Neuronal stem cell (in vitro differentiated cells): ENCODE measurements at regions not wholly inside any gene's neighbourhood (a gene's known extent, or its start where the extent isn't known, plus 50 kb on each side); places are given as distances from the start of the nearest gene placed in this dataset.
"Not testable (repeated sequence)": the region's sequence is repeated elsewhere in the genome, so short reads cannot be mapped to it uniquely, and the experiment has no call there.

Experiments used
- DNase-seq: peaks from one replicate; pipeline ENCODE4 v3.0.0-alpha.2; 2013; ENCODE audit warnings: low spot score
- H2AFZ ChIP-seq: one replicate; pipeline ENCODE4 v1.6.1; 2013; ENCODE audit warnings: mild to moderate bottlenecking, low read length, inconsistent platforms
- H2AK5ac ChIP-seq: 2 replicates; pipeline ENCODE4 v1.6.1; 2013; ENCODE audit warnings: low read depth, mild to moderate bottlenecking, inconsistent platforms, low read length, moderate library complexity, mixed read lengths
- H2BK120ac ChIP-seq: 2 replicates; pipeline ENCODE4 v1.6.1; 2013; ENCODE audit warnings: low read depth, mild to moderate bottlenecking, inconsistent platforms, low read length, moderate library complexity, mixed read lengths
- H2BK12ac ChIP-seq: one replicate; pipeline ENCODE4 v1.6.1; 2013; ENCODE audit warnings: low read length, inconsistent platforms
- H2BK15ac ChIP-seq: 2 replicates; pipeline ENCODE4 v1.6.1; 2013; ENCODE audit warnings: mild to moderate bottlenecking, low read length, inconsistent platforms, mixed read lengths
- H2BK5ac ChIP-seq: one replicate; pipeline ENCODE4 v1.6.1; 2013; ENCODE audit warnings: inconsistent platforms, mild to moderate bottlenecking, low read length, moderate library complexity
- H3K14ac ChIP-seq: one replicate; pipeline ENCODE4 v1.6.1; 2013; ENCODE audit warnings: low read length, inconsistent platforms
- H3K18ac ChIP-seq: 2 replicates; pipeline ENCODE4 v1.6.1; 2013; ENCODE audit warnings: low read length, inconsistent platforms
- H3K23ac ChIP-seq: 2 replicates; pipeline ENCODE4 v1.6.1; 2013; ENCODE audit warnings: low read depth, mild to moderate bottlenecking, mixed read lengths, low read length, inconsistent platforms; ENCODE audit not compliant: poor library complexity
- H3K27ac ChIP-seq: replicated peaks from 3 replicates; pipeline ENCODE4 v1.5.1; 2013; ENCODE audit warnings: low read length, inconsistent platforms
- H3K27me3 ChIP-seq, 3 experiments: 2 replicates each; pipeline ENCODE4 v1.6.1; 2013; ENCODE audit warnings: low read length in 3 of 3, mild to moderate bottlenecking in 2 of 3, inconsistent platforms in 1 of 3, low read depth in 1 of 3, mixed read lengths in 1 of 3, moderate library complexity in 1 of 3; ENCODE audit not compliant: control insufficient read depth in 3 of 3, insufficient read depth in 3 of 3
- H3K36me3 ChIP-seq, 2 donors: replicated peaks in 1 of 2; 2 replicates each; pipeline ENCODE4 v1.6.1; 2013; ENCODE audit warnings: low read length in 2 of 2; ENCODE audit not compliant: control insufficient read depth in 2 of 2, insufficient read depth in 2 of 2
- H3K4ac ChIP-seq: 2 replicates; pipeline ENCODE4 v1.6.1; 2013; ENCODE audit warnings: inconsistent platforms, mild to moderate bottlenecking, low read length, moderate library complexity
- H3K4me1 ChIP-seq, 2 donors: 1 replicate in 1 of 2; 2 replicates in 1 of 2; pipeline ENCODE4 v1.6.1; 2013; ENCODE audit warnings: low read length in 2 of 2, low read depth in 1 of 2; ENCODE audit not compliant: control insufficient read depth in 2 of 2, insufficient read depth in 1 of 2
- H3K4me2 ChIP-seq: one replicate; pipeline ENCODE4 v1.6.1; 2013; ENCODE audit warnings: mild to moderate bottlenecking, low read length, inconsistent platforms; ENCODE audit not compliant: insufficient read depth, poor library complexity, severe bottlenecking
- H3K4me3 ChIP-seq, 2 donors: 2 replicates each; pipeline ENCODE4 v1.5.1; 2013; ENCODE audit warnings: low read length in 2 of 2, mild to moderate bottlenecking in 2 of 2, inconsistent platforms in 1 of 2, moderate library complexity in 1 of 2
- H3K79me1 ChIP-seq: one replicate; pipeline ENCODE4 v1.6.1; 2013; ENCODE audit warnings: low read depth, mild to moderate bottlenecking, inconsistent platforms, low read length, moderate library complexity
- H3K9ac ChIP-seq: one replicate; pipeline ENCODE4 v1.6.1; 2013; ENCODE audit warnings: mild to moderate bottlenecking, low read depth, low read length, inconsistent platforms; ENCODE audit not compliant: poor library complexity
- H3K9me3 ChIP-seq, 2 donors: replicated peaks in 1 of 2; 2 replicates each; pipeline versions ENCODE3 to v1.6.1; 2013; ENCODE audit warnings: low read length in 2 of 2, mild to moderate bottlenecking in 2 of 2, inconsistent platforms in 1 of 2, low read depth in 1 of 2, mixed read lengths in 1 of 2, moderate library complexity in 1 of 2; ENCODE audit not compliant: control insufficient read depth in 2 of 2, insufficient read depth in 1 of 2
- H4K8ac ChIP-seq: one replicate; pipeline ENCODE4 v1.6.1; 2013; ENCODE audit warnings: low read depth, mild to moderate bottlenecking, inconsistent platforms, low read length, moderate library complexity
- H4K91ac ChIP-seq: one replicate; pipeline ENCODE4 v1.6.1; 2013; ENCODE audit warnings: low read length, low read depth, mild to moderate bottlenecking, inconsistent platforms; ENCODE audit not compliant: poor library complexity
- WGBS, 2 donors: extraction: QIAGEN DNeasy Blood & Tissue Kit; methylation state at CpG; one replicate each; pipeline ENCODE4 v1.1.7; 2013; ENCODE audit warnings: missing lambda C conversion rate in 2 of 2, mixed read lengths in 1 of 2; ENCODE audit not compliant: insufficient read length in 2 of 2, insufficient replicate concordance in 1 of 2; ENCODE audit errors: extremely low coverage in 2 of 2; 5-methylcytosine and 5-hydroxymethylcytosine counted together

- H4K8ac ChIP-seq, result no peak overlapping the region
- no peak overlapping the region for H3K27ac ChIP-seq
- H3K9ac ChIP-seq, result no peak overlapping the region
- no peaks in the 10 kb centered on the region for H3K27me3 ChIP-seq
- no peaks in the 10 kb centered on the region for H3K4me1 ChIP-seq
- H3K4me2 ChIP-seq, result no peak overlapping the region
- no peak overlapping the region for H2BK5ac ChIP-seq
- H3K4ac ChIP-seq, result no peak overlapping the region
- H3K14ac ChIP-seq, result no peak overlapping the region
- no peaks in the 10 kb centered on the region for H3K36me3 ChIP-seq
- H3K23ac ChIP-seq, result no peak overlapping the region
- no peak overlapping the region for H4K91ac ChIP-seq
- no peak overlapping the region for H3K4me3 ChIP-seq
- H2BK12ac ChIP-seq, result no peak overlapping the region
- H3K79me1 ChIP-seq, result no peaks in the 10 kb centered on the region
- no peak for DNase-seq
- no peak overlapping the region for H2BK120ac ChIP-seq
- no peaks in the 10 kb centered on the region for H3K9me3 ChIP-seq
- H2AFZ ChIP-seq, result no peak overlapping the region
- no peak overlapping the region for H2BK15ac ChIP-seq
- no peak overlapping the region for H2AK5ac ChIP-seq
- H3K18ac ChIP-seq, result no peak overlapping the region
These were observed 146.8 kb downstream of the TFAP2B start for GRCh38 chr6:50965495-50965894.

DNA sequence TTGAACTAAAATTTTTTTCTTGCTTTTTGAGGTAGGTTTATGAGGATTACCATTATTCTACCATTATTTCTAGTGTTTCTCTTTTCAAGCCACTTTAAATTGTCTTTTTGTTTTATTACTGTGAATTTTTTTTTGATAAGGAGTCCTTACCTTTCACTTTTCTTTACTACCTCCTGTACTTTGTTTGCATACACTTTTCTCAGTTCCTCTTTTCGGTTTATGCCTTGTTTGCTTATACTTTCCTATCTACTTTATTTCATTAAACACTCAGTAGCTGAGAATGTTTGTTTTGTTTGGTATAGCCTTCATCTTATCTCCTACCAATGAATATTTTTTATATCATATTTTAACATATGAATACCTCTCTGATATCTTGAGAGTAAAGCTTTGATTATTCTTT is 147.9 kb downstream of the TFAP2B start:
- no peaks in the 10 kb centered on the region for H3K4me1 ChIP-seq
- H4K8ac ChIP-seq, result no peak overlapping the region
- H3K23ac ChIP-seq, result no peak overlapping the region
- no peaks in the 10 kb centered on the region for H3K27me3 ChIP-seq
- H3K18ac ChIP-seq, result no peak overlapping the region
- H2BK120ac ChIP-seq, result no peak overlapping the region
- H2AFZ ChIP-seq, result no peak overlapping the region
- WGBS, 2 donors, result no CpG with 5 or more reads among the region's 1 CpG
- H2BK15ac ChIP-seq, result no peak overlapping the region
- H3K4me2 ChIP-seq, result no peak overlapping the region
- H4K91ac ChIP-seq, result no peak overlapping the region
- H2BK12ac ChIP-seq, result no peak overlapping the region
- H3K79me1 ChIP-seq, result no peaks in the 10 kb centered on the region
- H2AK5ac ChIP-seq, result no peak overlapping the region
- no peak overlapping the region for H3K4me3 ChIP-seq
- no peak overlapping the region for H3K4ac ChIP-seq
- no peak overlapping the region for H3K9ac ChIP-seq
- H2BK5ac ChIP-seq, result no peak overlapping the region
- DNase-seq, result no peak
- H3K9me3 ChIP-seq, result no peaks in the 10 kb centered on the region
- H3K14ac ChIP-seq, result no peak overlapping the region
- H3K27ac ChIP-seq, result no peak overlapping the region
- H3K36me3 ChIP-seq, result no peaks in the 10 kb centered on the region

GRCh38 chr6:50966986-50967385 is 148.3 kb downstream of the TFAP2B start:
- no peaks in the 10 kb centered on the region for H3K4me1 ChIP-seq
- no peak overlapping the region for H2AK5ac ChIP-seq
- H2BK120ac ChIP-seq, result no peak overlapping the region
- H3K18ac ChIP-seq, result no peak overlapping the region
- H3K79me1 ChIP-seq, result no peaks in the 10 kb centered on the region
- no peak overlapping the region for H2BK12ac ChIP-seq
- no peak overlapping the region for H3K4me3 ChIP-seq
- H3K23ac ChIP-seq, result no peak overlapping the region
- H3K36me3 ChIP-seq, result no peaks in the 10 kb centered on the region
- H3K14ac ChIP-seq, result no peak overlapping the region
- H3K27me3 ChIP-seq, result no peaks in the 10 kb centered on the region
- H3K4me2 ChIP-seq, result no peak overlapping the region
- no peak overlapping the region for H2AFZ ChIP-seq
- H3K4ac ChIP-seq, result no peak overlapping the region
- H3K9ac ChIP-seq, result no peak overlapping the region
- no peak overlapping the region for H4K91ac ChIP-seq
- DNase-seq, result no peak
- no peaks in the 10 kb centered on the region for H3K9me3 ChIP-seq
- no peak overlapping the region for H2BK15ac ChIP-seq
- no peak overlapping the region for H2BK5ac ChIP-seq
- H3K27ac ChIP-seq, result no peak overlapping the region
- no peak overlapping the region for H4K8ac ChIP-seq

DNA sequence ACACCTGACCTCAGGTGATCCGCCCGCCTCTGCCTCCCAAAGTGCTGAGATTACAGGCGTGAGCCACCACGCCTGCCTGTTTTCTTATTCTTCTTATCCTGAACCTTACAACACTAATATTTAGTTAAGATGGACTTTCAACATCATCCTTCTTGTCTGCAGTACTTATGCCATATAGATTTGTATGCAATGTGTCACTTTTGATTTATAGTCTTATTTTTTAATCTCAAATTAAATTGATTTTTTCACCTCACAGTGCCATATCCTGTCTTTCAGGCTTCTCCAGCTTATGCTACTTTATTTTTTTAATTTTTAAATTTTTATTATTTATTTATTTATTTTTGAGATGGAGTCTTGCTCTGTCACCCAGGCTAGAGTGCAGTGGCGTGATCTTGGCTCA is 149.6 kb downstream of the TFAP2B start:
- H3K4ac ChIP-seq, H2AK5ac ChIP-seq, H3K18ac ChIP-seq, H3K4me1 ChIP-seq, H3K36me3 ChIP-seq, H4K8ac ChIP-seq, H3K4me3 ChIP-seq, H3K4me2 ChIP-seq, H2BK5ac ChIP-seq, H2AFZ ChIP-seq, H2BK15ac ChIP-seq, H3K79me1 ChIP-seq, H3K27ac ChIP-seq, H2BK12ac ChIP-seq, H4K91ac ChIP-seq, H3K9me3 ChIP-seq, H2BK120ac ChIP-seq, H3K14ac ChIP-seq, DNase-seq, H3K27me3 ChIP-seq, H3K23ac ChIP-seq, H3K9ac ChIP-seq: not testable (repeated sequence)
- no CpG with 5 or more reads among the region's 5 CpGs for WGBS, 2 donors
